MM.1S (cell line): ENCODE measurements at regions not wholly inside any gene's neighbourhood (a gene's known extent, or its start where the extent isn't known, plus 50 kb on each side); places are given as distances from the start of the nearest gene placed in this dataset.

ENCODE experiments used
- EZH2 ChIP-seq: fragments of 300-600 bp; sonication (generic); optimal IDR thresholded peaks from 2 replicates; pipeline ENCODE3; 2017; ENCODE audit warnings: low read depth, mild to moderate bottlenecking, antibody characterized with exemption, low read length, mixed read lengths
- EZH2phosphoT487 ChIP-seq: fragments of 300-600 bp; sonication (generic); IDR thresholded peaks from 2 replicates; pipeline ENCODE4 v1.6.1; 2018; ENCODE audit warnings: antibody characterized with exemption, low read length
- TF ChIP-seq, protein P1 (sequence below): fragments of 300-600 bp; sonication (generic); IDR thresholded peaks from 2 replicates; pipeline ENCODE4 v1.5.1; 2016; ENCODE audit warnings: antibody characterized with exemption, low read length, mixed read lengths

DNA sequence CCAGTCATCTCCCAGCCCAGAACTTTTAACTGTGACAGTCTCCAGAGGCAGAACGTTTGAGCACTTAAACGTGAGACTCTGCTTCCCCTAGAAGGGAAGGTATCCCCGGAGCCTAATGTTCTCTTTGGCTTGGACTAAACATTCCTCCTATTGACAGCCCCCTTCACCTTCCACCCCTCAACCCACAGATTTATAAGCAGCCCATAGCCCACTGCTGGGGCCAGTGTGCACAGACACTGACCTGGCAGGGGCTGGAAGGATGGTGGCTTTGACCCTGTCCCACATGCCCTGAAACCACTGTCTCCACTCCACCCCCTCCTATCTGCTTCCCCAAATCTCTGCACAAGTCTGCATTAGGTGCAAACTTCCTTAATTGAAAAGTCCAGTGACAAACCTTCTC lies 715.0 kb upstream of the IGFBP3 start:
- no peak for TF ChIP-seq EZH2phosphoT487
- TF ChIP-seq, protein P1, sequence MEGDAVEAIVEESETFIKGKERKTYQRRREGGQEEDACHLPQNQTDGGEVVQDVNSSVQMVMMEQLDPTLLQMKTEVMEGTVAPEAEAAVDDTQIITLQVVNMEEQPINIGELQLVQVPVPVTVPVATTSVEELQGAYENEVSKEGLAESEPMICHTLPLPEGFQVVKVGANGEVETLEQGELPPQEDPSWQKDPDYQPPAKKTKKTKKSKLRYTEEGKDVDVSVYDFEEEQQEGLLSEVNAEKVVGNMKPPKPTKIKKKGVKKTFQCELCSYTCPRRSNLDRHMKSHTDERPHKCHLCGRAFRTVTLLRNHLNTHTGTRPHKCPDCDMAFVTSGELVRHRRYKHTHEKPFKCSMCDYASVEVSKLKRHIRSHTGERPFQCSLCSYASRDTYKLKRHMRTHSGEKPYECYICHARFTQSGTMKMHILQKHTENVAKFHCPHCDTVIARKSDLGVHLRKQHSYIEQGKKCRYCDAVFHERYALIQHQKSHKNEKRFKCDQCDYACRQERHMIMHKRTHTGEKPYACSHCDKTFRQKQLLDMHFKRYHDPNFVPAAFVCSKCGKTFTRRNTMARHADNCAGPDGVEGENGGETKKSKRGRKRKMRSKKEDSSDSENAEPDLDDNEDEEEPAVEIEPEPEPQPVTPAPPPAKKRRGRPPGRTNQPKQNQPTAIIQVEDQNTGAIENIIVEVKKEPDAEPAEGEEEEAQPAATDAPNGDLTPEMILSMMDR = no peak
- TF ChIP-seq EZH2 = no peak
